SK-N-SH treated with all-trans-retinoic acid at 6 μM for 48 hours (cell line): ENCODE measurements at regions not wholly inside any gene's neighbourhood (a gene's known extent, or its start where the extent isn't known, plus 50 kb on each side); places are given as distances from the start of the nearest gene placed in this dataset.

ENCODE experiments used
- ATAC-seq: fragments of 200-7000 bp; cut with Tn5 transposase; 3 replicates; pipeline ENCODE4 v1.9.1; 2020; ENCODE audit warnings: mild to moderate bottlenecking, moderate library complexity
- ARNTL ChIP-seq: fragments of 450-650 bp; formaldehyde crosslinking; IDR thresholded peaks from 2 replicates; pipeline ENCODE4 v1.5.0; 2020; ENCODE audit warnings: low read depth, mild to moderate bottlenecking, moderate library complexity, borderline replicate concordance
- BACH2 ChIP-seq: fragments of 250-450 bp; sonication (Bioruptor Pico); IDR thresholded peaks from 2 replicates; pipeline ENCODE4 v1.9.0; 2021; ENCODE audit warnings: mild to moderate bottlenecking, borderline replicate concordance
- CREB5 ChIP-seq: fragments of 250-450 bp; sonication (Bioruptor Pico); IDR thresholded peaks from 2 replicates; pipeline ENCODE4 v1.5.1; 2020; ENCODE audit warnings: low read depth, mild to moderate bottlenecking, moderate library complexity
- CSDC2 ChIP-seq: fragments of 250-450 bp; sonication (Bioruptor Pico); IDR thresholded peaks from 2 replicates; pipeline ENCODE4 v1.5.0; 2020; ENCODE audit warnings: mild to moderate bottlenecking, moderate library complexity
- ESRRG ChIP-seq: fragments of 250-450 bp; sonication (Bioruptor Pico); IDR thresholded peaks from 2 replicates; pipeline ENCODE4 v1.6.1; 2021; ENCODE audit warnings: mild to moderate bottlenecking
- GLIS3 ChIP-seq: fragments of 250-450 bp; sonication (Bioruptor Pico); IDR thresholded peaks from 2 replicates; pipeline ENCODE4 v1.5.0; 2020; ENCODE audit warnings: mild to moderate bottlenecking, moderate library complexity
- ISL1 ChIP-seq: fragments of 250-450 bp; sonication (Bioruptor Pico); IDR thresholded peaks from 2 replicates; pipeline ENCODE4 v2.1.2; 2022; ENCODE audit warnings: mild to moderate bottlenecking, moderate library complexity
- OSR1 ChIP-seq: fragments of 250-450 bp; sonication (Bioruptor Pico); IDR thresholded peaks from 2 replicates; pipeline ENCODE4 v1.8.0; 2022; ENCODE audit warnings: moderate library complexity, mild to moderate bottlenecking, inconsistent platforms
- PATZ1 ChIP-seq: fragments of 250-450 bp; sonication (Bioruptor Pico); IDR thresholded peaks from 2 replicates; pipeline ENCODE4 v1.8.0; 2020; ENCODE audit warnings: mild to moderate bottlenecking, moderate library complexity, borderline replicate concordance
- POU6F1 ChIP-seq: fragments of 250-450 bp; sonication (Bioruptor Pico); IDR thresholded peaks from 2 replicates; pipeline ENCODE4 v1.8.0; 2021; ENCODE audit warnings: low read depth, mild to moderate bottlenecking, moderate library complexity, borderline replicate concordance
- PPARA ChIP-seq: fragments of 250-450 bp; sonication (Bioruptor Pico); IDR thresholded peaks from 2 replicates; pipeline ENCODE4 v1.5.0; 2020; ENCODE audit warnings: mild to moderate bottlenecking, borderline replicate concordance
- RARB ChIP-seq: fragments of 250-450 bp; sonication (Bioruptor Pico); IDR thresholded peaks from 2 replicates; pipeline ENCODE4 v1.8.0; 2021; ENCODE audit warnings: mild to moderate bottlenecking, moderate library complexity
- TCF4 ChIP-seq: fragments of 250-450 bp; sonication (Bioruptor Pico); IDR thresholded peaks from 2 replicates; pipeline ENCODE4 v1.8.0; 2021; ENCODE audit warnings: mild to moderate bottlenecking, moderate library complexity, borderline replicate concordance
- TOX ChIP-seq: fragments of 250-450 bp; sonication (Bioruptor Pico); IDR thresholded peaks from 2 replicates; pipeline ENCODE4 v1.8.0; 2021; ENCODE audit warnings: mild to moderate bottlenecking, moderate library complexity, borderline replicate concordance
- ZC3H10 ChIP-seq: fragments of 250-450 bp; sonication (Bioruptor Pico); IDR thresholded peaks from 2 replicates; pipeline ENCODE4 v1.5.1; 2021; ENCODE audit warnings: mild to moderate bottlenecking, moderate library complexity
- ZFP3 ChIP-seq: fragments of 250-450 bp; sonication (Bioruptor Pico); IDR thresholded peaks from 2 replicates; pipeline ENCODE4 v1.5.0; 2020; ENCODE audit warnings: mild to moderate bottlenecking, moderate library complexity
- ZFP30 ChIP-seq: fragments of 450-650 bp; formaldehyde crosslinking; IDR thresholded peaks from 2 replicates; pipeline ENCODE4 v1.5.0; 2022; ENCODE audit warnings: mild to moderate bottlenecking, moderate library complexity
- ZNF565 ChIP-seq: fragments of 450-650 bp; formaldehyde crosslinking; conservative IDR thresholded peaks from 2 replicates; pipeline ENCODE4 v1.5.0; 2020; ENCODE audit warnings: low read depth, mild to moderate bottlenecking, moderate library complexity
- ZNF8 ChIP-seq: fragments of 450-650 bp; formaldehyde crosslinking; IDR thresholded peaks from 2 replicates; pipeline ENCODE4 v1.5.0; 2020; ENCODE audit warnings: mild to moderate bottlenecking, moderate library complexity
- TF ChIP-seq, protein P1 (sequence below): fragments of 250-450 bp; sonication (Bioruptor Pico); IDR thresholded peaks from 2 replicates; pipeline ENCODE4 v1.5.1; 2021; ENCODE audit warnings: mild to moderate bottlenecking, moderate library complexity
- TF ChIP-seq, protein P2 (sequence below): fragments of 250-450 bp; sonication (Bioruptor Pico); IDR thresholded peaks from 2 replicates; pipeline ENCODE4 v1.5.0; 2020; ENCODE audit warnings: mild to moderate bottlenecking, moderate library complexity

GRCh38 chr2:138087751-138088593 is 123.7 kb downstream of the HNMT start:
- ATAC-seq: peak; percentile 16
- TF ChIP-seq ZFP30 (CRISPR knock-in tag): no peak
- TF ChIP-seq GLIS3 (CRISPR knock-in tag): no peak
- TF ChIP-seq, protein P1, sequence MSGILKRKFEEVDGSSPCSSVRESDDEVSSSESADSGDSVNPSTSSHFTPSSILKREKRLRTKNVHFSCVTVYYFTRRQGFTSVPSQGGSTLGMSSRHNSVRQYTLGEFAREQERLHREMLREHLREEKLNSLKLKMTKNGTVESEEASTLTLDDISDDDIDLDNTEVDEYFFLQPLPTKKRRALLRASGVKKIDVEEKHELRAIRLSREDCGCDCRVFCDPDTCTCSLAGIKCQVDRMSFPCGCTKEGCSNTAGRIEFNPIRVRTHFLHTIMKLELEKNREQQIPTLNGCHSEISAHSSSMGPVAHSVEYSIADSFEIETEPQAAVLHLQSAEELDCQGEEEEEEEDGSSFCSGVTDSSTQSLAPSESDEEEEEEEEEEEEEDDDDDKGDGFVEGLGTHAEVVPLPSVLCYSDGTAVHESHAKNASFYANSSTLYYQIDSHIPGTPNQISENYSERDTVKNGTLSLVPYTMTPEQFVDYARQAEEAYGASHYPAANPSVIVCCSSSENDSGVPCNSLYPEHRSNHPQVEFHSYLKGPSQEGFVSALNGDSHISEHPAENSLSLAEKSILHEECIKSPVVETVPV (CRISPR knock-in tag): no peak
- TF ChIP-seq ZC3H10 (CRISPR knock-in tag): no peak
- TF ChIP-seq CSDC2 (CRISPR knock-in tag): no peak
- TF ChIP-seq, protein P2, sequence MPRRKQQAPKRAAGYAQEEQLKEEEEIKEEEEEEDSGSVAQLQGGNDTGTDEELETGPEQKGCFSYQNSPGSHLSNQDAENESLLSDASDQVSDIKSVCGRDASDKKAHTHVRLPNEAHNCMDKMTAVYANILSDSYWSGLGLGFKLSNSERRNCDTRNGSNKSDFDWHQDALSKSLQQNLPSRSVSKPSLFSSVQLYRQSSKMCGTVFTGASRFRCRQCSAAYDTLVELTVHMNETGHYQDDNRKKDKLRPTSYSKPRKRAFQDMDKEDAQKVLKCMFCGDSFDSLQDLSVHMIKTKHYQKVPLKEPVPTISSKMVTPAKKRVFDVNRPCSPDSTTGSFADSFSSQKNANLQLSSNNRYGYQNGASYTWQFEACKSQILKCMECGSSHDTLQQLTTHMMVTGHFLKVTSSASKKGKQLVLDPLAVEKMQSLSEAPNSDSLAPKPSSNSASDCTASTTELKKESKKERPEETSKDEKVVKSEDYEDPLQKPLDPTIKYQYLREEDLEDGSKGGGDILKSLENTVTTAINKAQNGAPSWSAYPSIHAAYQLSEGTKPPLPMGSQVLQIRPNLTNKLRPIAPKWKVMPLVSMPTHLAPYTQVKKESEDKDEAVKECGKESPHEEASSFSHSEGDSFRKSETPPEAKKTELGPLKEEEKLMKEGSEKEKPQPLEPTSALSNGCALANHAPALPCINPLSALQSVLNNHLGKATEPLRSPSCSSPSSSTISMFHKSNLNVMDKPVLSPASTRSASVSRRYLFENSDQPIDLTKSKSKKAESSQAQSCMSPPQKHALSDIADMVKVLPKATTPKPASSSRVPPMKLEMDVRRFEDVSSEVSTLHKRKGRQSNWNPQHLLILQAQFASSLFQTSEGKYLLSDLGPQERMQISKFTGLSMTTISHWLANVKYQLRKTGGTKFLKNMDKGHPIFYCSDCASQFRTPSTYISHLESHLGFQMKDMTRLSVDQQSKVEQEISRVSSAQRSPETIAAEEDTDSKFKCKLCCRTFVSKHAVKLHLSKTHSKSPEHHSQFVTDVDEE (CRISPR knock-in tag): no peak
- TF ChIP-seq ARNTL (CRISPR knock-in tag): no peak
- no peak for TF ChIP-seq ZNF8 (CRISPR knock-in tag)
- no peak for TF ChIP-seq TCF4 (CRISPR knock-in tag)
- TF ChIP-seq ISL1 (CRISPR knock-in tag): no peak
- no peak for TF ChIP-seq ESRRG (CRISPR knock-in tag)
- TF ChIP-seq PPARA (CRISPR knock-in tag): no peak
- TF ChIP-seq RARB (CRISPR knock-in tag): no peak
- no peak for TF ChIP-seq TOX (CRISPR knock-in tag)
- TF ChIP-seq ZNF565 (CRISPR knock-in tag): no peak
- no peak for TF ChIP-seq POU6F1 (CRISPR knock-in tag)
- no peak for TF ChIP-seq CREB5
- TF ChIP-seq OSR1 (CRISPR knock-in tag): no peak

DNA sequence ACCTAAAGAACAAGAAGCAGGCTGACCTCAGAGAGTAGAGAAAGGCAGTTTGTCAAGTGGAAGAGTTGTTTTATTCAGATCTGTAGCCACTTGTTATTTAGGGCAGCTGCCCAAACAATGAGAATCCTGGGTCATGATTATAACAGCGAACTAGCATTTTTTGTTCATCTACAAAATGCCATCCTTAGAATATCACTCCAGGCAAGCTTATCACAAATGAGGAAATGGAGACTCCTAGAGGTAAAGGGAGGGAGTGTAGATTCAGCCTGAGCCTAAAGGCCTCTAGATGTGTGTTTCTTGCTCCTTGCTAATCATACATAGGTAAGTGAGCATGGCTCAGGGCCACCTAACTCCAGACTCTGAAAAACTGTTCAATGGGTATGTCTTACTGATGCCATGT is 126.1 kb downstream of the HNMT start:
- ATAC-seq: peak; percentile 78
- no peak for TF ChIP-seq POU6F1 (CRISPR knock-in tag)
- TF ChIP-seq, protein P1 (CRISPR knock-in tag): no peak
- no peak for TF ChIP-seq ZNF565 (CRISPR knock-in tag)
- TF ChIP-seq TCF4 (CRISPR knock-in tag): no peak
- TF ChIP-seq CSDC2 (CRISPR knock-in tag): no peak
- TF ChIP-seq PATZ1 (CRISPR knock-in tag): no peak
- TF ChIP-seq BACH2 (CRISPR knock-in tag): no peak
- TF ChIP-seq ZC3H10 (CRISPR knock-in tag): no peak
- no peak for TF ChIP-seq ZFP3 (CRISPR knock-in tag)
- no peak for TF ChIP-seq ISL1 (CRISPR knock-in tag)
- TF ChIP-seq ZNF8 (CRISPR knock-in tag): no peak
